ENCODE measurements at regions not wholly inside any gene's neighbourhood (a gene's known extent, or its start where the extent isn't known, plus 50 kb on each side); places are given as distances from the start of the nearest gene placed in this dataset.

DNA sequence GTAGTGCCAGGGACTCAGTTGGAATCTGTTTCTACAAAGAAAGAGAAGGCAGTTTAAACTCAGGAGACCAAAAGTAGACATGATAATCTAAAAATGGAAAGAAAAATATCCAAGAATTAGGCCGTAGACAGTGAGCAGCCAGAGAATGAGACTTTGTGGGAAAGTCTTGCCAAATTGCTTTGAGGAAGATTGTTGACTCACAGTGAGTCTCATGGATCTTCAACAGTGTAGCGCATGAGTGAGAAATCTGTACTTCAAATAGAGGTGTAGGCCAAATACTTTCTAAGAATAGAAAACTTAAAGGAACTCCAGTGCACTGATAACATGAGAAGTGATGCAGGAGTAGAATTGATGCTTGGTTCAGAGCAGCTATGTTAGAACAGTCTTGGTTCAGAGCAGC lies 284.5 kb downstream of the HTR1B start:
- DNase-seq (ENCODE audit: low spot score), result no peak
- no peak overlapping the region for H3K4me3 ChIP-seq (ENCODE audit: low read depth, low read length, poor library complexity, severe bottlenecking)
- peaks cover 3% of the 10 kb centered on the region for H3K9me3 ChIP-seq (ENCODE audit: low read depth, low read length, poor library complexity, severe bottlenecking)
- CTCF ChIA-PET, result no interaction called here
- no peaks in the 10 kb centered on the region for H3K27me3 ChIP-seq (replicated peaks; ENCODE audit: insufficient read depth, low read depth, low read length, poor library complexity)
- H3K4me1 ChIP-seq (ENCODE audit: insufficient read depth, low read length, poor library complexity, severe bottlenecking), result no peaks in the 10 kb centered on the region
- TF ChIP-seq, protein P1, sequence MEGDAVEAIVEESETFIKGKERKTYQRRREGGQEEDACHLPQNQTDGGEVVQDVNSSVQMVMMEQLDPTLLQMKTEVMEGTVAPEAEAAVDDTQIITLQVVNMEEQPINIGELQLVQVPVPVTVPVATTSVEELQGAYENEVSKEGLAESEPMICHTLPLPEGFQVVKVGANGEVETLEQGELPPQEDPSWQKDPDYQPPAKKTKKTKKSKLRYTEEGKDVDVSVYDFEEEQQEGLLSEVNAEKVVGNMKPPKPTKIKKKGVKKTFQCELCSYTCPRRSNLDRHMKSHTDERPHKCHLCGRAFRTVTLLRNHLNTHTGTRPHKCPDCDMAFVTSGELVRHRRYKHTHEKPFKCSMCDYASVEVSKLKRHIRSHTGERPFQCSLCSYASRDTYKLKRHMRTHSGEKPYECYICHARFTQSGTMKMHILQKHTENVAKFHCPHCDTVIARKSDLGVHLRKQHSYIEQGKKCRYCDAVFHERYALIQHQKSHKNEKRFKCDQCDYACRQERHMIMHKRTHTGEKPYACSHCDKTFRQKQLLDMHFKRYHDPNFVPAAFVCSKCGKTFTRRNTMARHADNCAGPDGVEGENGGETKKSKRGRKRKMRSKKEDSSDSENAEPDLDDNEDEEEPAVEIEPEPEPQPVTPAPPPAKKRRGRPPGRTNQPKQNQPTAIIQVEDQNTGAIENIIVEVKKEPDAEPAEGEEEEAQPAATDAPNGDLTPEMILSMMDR (conservative IDR thresholded peaks at IDR 0.05; ENCODE audit: low read depth, low read length), result no peak
- no peak for TF ChIP-seq EZH2 (IDR thresholded peaks at IDR 0.05; ENCODE audit: borderline replicate concordance, low read depth, low read length, poor library complexity, severe bottlenecking)
- no peak overlapping the region for H3K27ac ChIP-seq (ENCODE audit: low read depth, low read length, poor library complexity, severe bottlenecking)
- intact Hi-C loops (cut with micrococcal nuclease; ENCODE audit: unreplicated experiment), result no loop called here
- no peaks in the 10 kb centered on the region for H3K36me3 ChIP-seq (ENCODE audit: insufficient read depth, low read length, poor library complexity, severe bottlenecking)
- BruUV-seq (replicated peaks), result no TSS peak
- POLR2A ChIA-PET (ENCODE audit: low non-redundant PET), result no interaction called here

DNA sequence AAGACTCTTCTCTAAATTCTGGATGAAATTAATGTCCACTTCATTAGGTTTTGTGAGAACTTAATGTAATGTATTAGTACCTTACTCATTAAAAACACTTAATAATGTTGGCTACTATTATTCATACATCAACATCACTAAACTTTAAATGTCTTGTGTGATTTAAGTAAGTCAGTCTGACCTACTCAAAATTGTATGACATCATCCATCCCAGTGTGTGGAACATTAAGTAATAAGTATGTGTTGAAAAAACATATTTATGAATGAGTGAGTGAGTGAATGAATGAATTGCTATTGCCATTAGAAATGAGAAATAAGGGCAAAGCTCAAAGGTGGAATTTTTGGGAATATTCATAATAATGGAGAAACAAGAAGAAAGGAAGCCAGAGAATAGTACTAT lies 285.8 kb downstream of the HTR1B start:
- Histone ChIP-seq H3K9me3 (ENCODE audit: low read depth, low read length, poor library complexity, severe bottlenecking) (no peaks in the 10 kb centered on the region), H3K27ac (ENCODE audit: low read depth, low read length, poor library complexity, severe bottlenecking) (no peak overlapping the region), H3K27me3 (replicated peaks; ENCODE audit: insufficient read depth, low read depth, low read length, poor library complexity) (no peaks in the 10 kb centered on the region), H3K4me3 (ENCODE audit: low read depth, low read length, poor library complexity, severe bottlenecking) (no peak overlapping the region), H3K4me1 (ENCODE audit: insufficient read depth, low read length, poor library complexity, severe bottlenecking) (no peaks in the 10 kb centered on the region), H3K36me3 (ENCODE audit: insufficient read depth, low read length, poor library complexity, severe bottlenecking) (no peaks in the 10 kb centered on the region)
- POLR2A ChIA-PET (ENCODE audit: low non-redundant PET), result no interaction called here
- CTCF ChIA-PET, result no interaction called here
- BruUV-seq (replicated peaks), result no TSS peak
- no peak for DNase-seq (ENCODE audit: low spot score)
- intact Hi-C loops (cut with micrococcal nuclease; ENCODE audit: unreplicated experiment), result no loop called here
- TF ChIP-seq, protein P1 (conservative IDR thresholded peaks at IDR 0.05; ENCODE audit: low read depth, low read length), result no peak
- no peak for TF ChIP-seq EZH2 (IDR thresholded peaks at IDR 0.05; ENCODE audit: borderline replicate concordance, low read depth, low read length, poor library complexity, severe bottlenecking)

DNA sequence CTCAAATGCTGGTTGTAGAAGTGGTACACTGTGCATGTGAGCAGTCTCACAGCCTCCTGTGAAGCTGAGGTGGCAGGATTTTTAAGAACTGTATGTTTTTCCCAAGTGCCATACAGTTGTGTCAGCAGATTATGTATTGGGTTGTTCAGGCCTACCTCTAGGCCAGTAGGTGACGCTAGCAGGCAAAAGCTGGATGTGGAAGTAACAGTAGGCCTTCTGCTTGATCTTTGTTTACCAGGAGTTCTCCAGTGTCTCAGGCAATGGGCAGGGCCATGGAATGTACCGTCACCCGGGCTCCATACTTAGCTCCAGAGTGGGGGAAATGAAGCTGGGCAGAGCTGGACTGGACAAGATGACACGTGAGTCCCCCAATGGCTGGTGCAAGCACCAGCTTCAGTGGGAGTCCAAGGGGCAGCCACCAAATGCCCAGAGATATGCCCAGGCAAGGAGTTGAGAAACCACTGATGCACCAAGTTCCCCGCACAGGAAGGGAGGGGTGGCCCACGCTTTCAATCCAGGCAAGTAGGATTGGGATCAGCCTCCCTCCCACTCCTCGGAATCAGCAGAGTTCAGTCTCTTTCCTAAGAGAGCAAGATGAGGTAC lies 289.7 kb downstream of the HTR1B start:
- H3K4me3 ChIP-seq (ENCODE audit: low read depth, low read length, poor library complexity, severe bottlenecking), result no peak overlapping the region
- intact Hi-C loops (cut with micrococcal nuclease; ENCODE audit: unreplicated experiment), result no loop called here
- ChIA-PET POLR2A (ENCODE audit: low non-redundant PET) (no interaction called here), CTCF (no interaction called here)
- no peaks in the 10 kb centered on the region for H3K27me3 ChIP-seq (replicated peaks; ENCODE audit: insufficient read depth, low read depth, low read length, poor library complexity)
- no peak overlapping the region for H3K27ac ChIP-seq (ENCODE audit: low read depth, low read length, poor library complexity, severe bottlenecking)
- H3K4me1 ChIP-seq (ENCODE audit: insufficient read depth, low read length, poor library complexity, severe bottlenecking), result no peaks in the 10 kb centered on the region
- BruUV-seq (replicated peaks), result no TSS peak
- H3K36me3 ChIP-seq (ENCODE audit: insufficient read depth, low read length, poor library complexity, severe bottlenecking), result no peaks in the 10 kb centered on the region
- DNase-seq (ENCODE audit: low spot score), result no peak
- H3K9me3 ChIP-seq (ENCODE audit: low read depth, low read length, poor library complexity, severe bottlenecking), result no peaks in the 10 kb centered on the region
- TF ChIP-seq, protein P1 (conservative IDR thresholded peaks at IDR 0.05; ENCODE audit: low read depth, low read length), result no peak
- TF ChIP-seq EZH2 (IDR thresholded peaks at IDR 0.05; ENCODE audit: borderline replicate concordance, low read depth, low read length, poor library complexity, severe bottlenecking), result no peak

Measured in A673 (cell line).